Bronchial epithelial cell (primary cell): ENCODE measurements at regions not wholly inside any gene's neighbourhood (a gene's known extent, or its start where the extent isn't known, plus 50 kb on each side); places are given as distances from the start of the nearest gene placed in this dataset.
A peak's percentile ranks its signal among the peaks of the same experiment; 100 is the strongest.

ENCODE experiments used
- DNase-seq: peaks from one replicate; pipeline ENCODE4 v3.0.0-alpha.2; 2010; ENCODE audit warnings: low read depth
- FAIRE-seq: peaks from 2 replicates; lab custom pipeline; 2011; peaks lifted over from hg19 to GRCh38; lab: Jason Lieb, UNC
- H3K27me3 ChIP-seq: 2 replicates; pipeline ENCODE4 v1.5.1; 2011; ENCODE audit warnings: low read length; ENCODE audit not compliant: control insufficient read depth, insufficient read depth
- H3K36me3 ChIP-seq: 2 replicates; pipeline ENCODE4 v1.5.1; 2011; ENCODE audit warnings: low read length; ENCODE audit not compliant: control insufficient read depth, insufficient read depth
- H3K4me3 ChIP-seq: 2 replicates; pipeline ENCODE4 v1.5.1; 2011; ENCODE audit warnings: mild to moderate bottlenecking, low read depth, low read length, control low read depth
- TF ChIP-seq, protein P1 (sequence below): IDR thresholded peaks from 2 replicates; pipeline ENCODE4 v1.5.1; 2011; ENCODE audit warnings: mild to moderate bottlenecking, moderate library complexity, low read length, control low read depth, inconsistent platforms; ENCODE audit not compliant: insufficient read depth, severe bottlenecking

DNA sequence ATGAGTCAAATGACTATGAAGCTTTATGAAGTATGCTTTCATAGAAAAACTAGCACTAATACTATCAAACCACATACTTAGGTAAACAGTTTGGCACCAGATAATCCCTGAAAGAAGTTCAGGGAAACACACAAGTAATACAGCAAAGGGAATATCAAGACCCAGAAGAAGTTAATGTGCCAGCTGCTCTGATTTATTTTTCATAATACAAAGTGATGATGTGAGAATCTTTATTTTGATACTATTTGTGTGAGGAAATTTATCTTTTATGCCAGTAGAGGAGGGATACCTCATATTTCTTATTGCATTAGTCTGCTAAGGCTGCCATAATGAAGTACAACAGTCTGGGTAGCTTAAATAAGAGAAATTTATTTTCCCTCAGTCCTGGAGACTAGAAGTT, 67.7 kb upstream of the ANO3 start:
- no peak for FAIRE-seq
- no peaks in the 10 kb centered on the region for H3K27me3 ChIP-seq
- DNase-seq: no peak
- TF ChIP-seq, protein P1, sequence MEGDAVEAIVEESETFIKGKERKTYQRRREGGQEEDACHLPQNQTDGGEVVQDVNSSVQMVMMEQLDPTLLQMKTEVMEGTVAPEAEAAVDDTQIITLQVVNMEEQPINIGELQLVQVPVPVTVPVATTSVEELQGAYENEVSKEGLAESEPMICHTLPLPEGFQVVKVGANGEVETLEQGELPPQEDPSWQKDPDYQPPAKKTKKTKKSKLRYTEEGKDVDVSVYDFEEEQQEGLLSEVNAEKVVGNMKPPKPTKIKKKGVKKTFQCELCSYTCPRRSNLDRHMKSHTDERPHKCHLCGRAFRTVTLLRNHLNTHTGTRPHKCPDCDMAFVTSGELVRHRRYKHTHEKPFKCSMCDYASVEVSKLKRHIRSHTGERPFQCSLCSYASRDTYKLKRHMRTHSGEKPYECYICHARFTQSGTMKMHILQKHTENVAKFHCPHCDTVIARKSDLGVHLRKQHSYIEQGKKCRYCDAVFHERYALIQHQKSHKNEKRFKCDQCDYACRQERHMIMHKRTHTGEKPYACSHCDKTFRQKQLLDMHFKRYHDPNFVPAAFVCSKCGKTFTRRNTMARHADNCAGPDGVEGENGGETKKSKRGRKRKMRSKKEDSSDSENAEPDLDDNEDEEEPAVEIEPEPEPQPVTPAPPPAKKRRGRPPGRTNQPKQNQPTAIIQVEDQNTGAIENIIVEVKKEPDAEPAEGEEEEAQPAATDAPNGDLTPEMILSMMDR: no peak
- H3K36me3 ChIP-seq: no peaks in the 10 kb centered on the region
- H3K4me3 ChIP-seq: no peak overlapping the region

DNA sequence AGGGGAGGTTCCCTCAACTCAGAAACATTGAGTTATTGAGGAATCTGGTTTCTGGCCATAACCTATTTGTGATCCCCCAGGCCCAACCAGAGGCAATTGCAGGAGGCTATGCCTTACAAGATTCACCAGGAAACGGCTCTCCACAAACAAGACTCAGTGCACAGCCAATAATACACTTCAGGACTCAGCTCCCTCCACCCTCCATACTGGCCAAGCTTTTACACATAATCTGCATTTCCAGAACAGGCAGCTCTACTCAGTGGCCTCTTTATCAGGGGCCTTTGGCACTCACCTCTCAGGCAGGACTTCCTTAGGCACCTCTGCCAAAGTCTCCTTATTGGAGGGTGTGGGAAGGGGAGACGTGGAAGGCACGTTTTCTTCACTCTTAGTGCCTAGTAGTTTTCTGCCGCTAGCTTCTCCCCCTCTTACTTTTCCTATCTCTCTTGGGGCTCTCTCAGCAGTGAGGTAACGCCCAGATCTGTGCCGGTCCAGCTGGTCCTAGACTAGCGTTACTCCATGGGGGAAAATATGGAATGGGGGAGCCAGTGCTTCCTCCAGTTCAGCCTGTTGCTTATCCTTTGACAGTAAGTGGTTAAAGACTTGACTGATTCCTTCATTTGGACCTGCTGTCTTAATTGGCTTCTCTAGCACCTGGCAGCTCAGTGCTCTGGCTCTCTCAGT, 62.8 kb upstream of the ANO3 start:
- no peaks in the 10 kb centered on the region for H3K36me3 ChIP-seq
- no peaks in the 10 kb centered on the region for H3K27me3 ChIP-seq
- FAIRE-seq (no peak), DNase-seq (no peak)
- no peak overlapping the region for H3K4me3 ChIP-seq
- TF ChIP-seq, protein P1: no peak

DNA sequence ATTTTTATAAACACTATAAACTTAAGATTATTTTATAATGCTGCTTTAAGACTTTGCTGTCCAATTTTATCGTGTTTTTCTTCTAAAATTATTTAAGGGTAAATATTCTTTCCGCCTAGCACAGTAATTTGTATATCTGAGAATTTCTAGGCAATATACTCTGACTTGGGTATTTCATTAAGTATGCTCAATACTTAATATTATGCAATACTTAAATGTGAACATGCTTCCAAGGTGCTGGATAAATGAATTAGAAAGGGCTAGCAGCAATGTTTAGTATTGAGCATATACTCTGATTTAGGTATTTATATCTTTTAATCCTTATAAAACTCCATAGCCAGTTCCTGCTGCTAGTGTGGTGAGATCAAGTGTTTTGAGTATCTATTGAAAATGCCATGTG, 60.3 kb upstream of the ANO3 start:
- Histone ChIP-seq H3K4me3 (no peak overlapping the region), H3K36me3 (no peaks in the 10 kb centered on the region), H3K27me3 (no peaks in the 10 kb centered on the region)
- no peak for DNase-seq
- FAIRE-seq: no peak
- TF ChIP-seq, protein P1: no peak

DNA sequence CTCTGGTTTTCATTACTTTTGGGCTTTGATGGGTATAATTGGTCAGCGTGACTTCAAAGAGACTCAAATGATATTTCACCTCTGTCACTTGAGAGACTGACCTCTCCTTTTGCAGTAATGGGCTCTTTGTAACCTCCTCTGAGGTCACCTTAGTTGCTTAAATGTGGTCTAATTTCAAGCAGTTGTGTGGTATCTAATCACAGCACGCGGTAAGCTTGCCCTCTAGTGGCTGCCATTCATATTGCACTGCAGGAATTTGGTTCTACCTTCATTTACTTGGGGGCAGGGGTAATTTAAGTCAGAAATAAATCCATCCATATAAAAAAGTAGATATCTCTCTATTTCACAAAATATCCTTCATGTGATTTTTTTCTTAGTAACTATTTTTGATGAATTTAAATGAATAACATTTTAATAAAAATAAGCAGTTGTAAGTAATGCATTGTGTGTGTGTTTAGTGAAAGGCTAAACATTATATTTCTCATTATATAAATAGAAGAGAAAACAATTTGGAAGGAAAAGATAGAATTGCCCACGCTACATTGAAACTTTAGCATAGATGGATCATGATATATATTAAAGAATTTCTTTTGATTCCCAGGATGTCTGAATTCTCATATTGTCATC, 55.0 kb upstream of the ANO3 start:
- Histone ChIP-seq H3K4me3 (no peak overlapping the region), H3K36me3 (no peaks in the 10 kb centered on the region), H3K27me3 (no peaks in the 10 kb centered on the region)
- no peak for FAIRE-seq
- DNase-seq: peak; percentile 71
- TF ChIP-seq, protein P1: peak; percentile 80

DNA sequence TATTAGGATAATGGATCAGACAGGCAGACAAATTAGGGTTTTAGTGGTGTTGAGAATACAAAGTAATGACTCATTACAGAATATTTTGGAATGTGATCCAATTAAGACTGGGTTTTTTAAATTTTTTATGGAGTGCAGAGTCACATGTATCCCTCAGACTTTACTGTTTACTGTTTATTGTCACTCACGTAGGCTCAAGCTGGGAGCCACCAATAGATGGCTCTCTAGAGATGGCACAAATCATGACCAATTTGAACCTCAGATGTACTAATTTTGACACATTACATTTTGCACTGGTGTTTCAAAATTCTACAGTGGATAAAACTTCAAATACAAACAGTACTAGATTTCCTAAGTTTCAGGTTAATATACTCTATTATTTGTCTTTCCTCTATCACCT, 53.6 kb upstream of the ANO3 start:
- TF ChIP-seq, protein P1: no peak

More for the DNA sequence above, 53.6 kb upstream of the ANO3 start:
- Histone ChIP-seq H3K27me3 (no peaks in the 10 kb centered on the region), H3K36me3 (no peaks in the 10 kb centered on the region), H3K4me3 (no peak overlapping the region)
- DNase-seq (no peak), FAIRE-seq (no peak)
